ENCODE measurements at regions not wholly inside any gene's neighbourhood (a gene's known extent, or its start where the extent isn't known, plus 50 kb on each side); places are given as distances from the start of the nearest gene placed in this dataset.
"Not testable (repeated sequence)": the region's sequence is repeated elsewhere in the genome, so short reads cannot be mapped to it uniquely, and the experiment has no call there.

GRCh38 chr12:31906557-31907301 lies 52.5 kb upstream of the RESF1 start:
- intact Hi-C loops (cut with DNase I): no loop called here
- Histone ChIP-seq H3K36me3 (ENCODE audit: control insufficient read depth in 1 of 2, insufficient read depth in 2 of 2, low read length in 1 of 2) (no peaks in the 10 kb centered on the region), H3K4me1 (ENCODE audit: control insufficient read depth in 1 of 2, insufficient read depth in 2 of 2, low read length in 2 of 2) (no peaks in the 10 kb centered on the region), H3K27ac (ENCODE audit: low read depth in 1 of 2, low read length in 2 of 2) (no peak overlapping the region), H3K27me3 (ENCODE audit: control insufficient read depth in 1 of 2, insufficient read depth in 2 of 2, low read length in 1 of 2) (no peaks in the 10 kb centered on the region), H3K9me3 (ENCODE audit: control insufficient read depth, low read length) (peaks cover 3% of the 10 kb centered on the region), H3K4me3 (ENCODE audit: low read length in 2 of 2) (no peak overlapping the region)
- DNase-seq (no peak), ATAC-seq (ENCODE audit: low FRiP score) (no peak)
- WGBS, 2 donors: 83% methylated on average over 4 of the region's 4 CpGs

GRCh38 chr12:31903025-31903424 lies 56.2 kb upstream of the RESF1 start:
- Histone ChIP-seq H3K27ac (ENCODE audit: low read depth in 1 of 2, low read length in 2 of 2) (no peak overlapping the region), H3K27me3 (ENCODE audit: control insufficient read depth in 1 of 2, insufficient read depth in 2 of 2, low read length in 1 of 2) (no peaks in the 10 kb centered on the region), H3K4me1 (ENCODE audit: control insufficient read depth in 1 of 2, insufficient read depth in 2 of 2, low read length in 2 of 2) (no peaks in the 10 kb centered on the region), H3K36me3 (ENCODE audit: control insufficient read depth in 1 of 2, insufficient read depth in 2 of 2, low read length in 1 of 2) (no peaks in the 10 kb centered on the region), H3K9me3 (ENCODE audit: control insufficient read depth, low read length) (peaks cover 3% of the 10 kb centered on the region), H3K4me3 (ENCODE audit: low read length in 2 of 2) (no peak overlapping the region)
- intact Hi-C loops (cut with DNase I): no loop called here
- ATAC-seq (ENCODE audit: low FRiP score) (no peak), DNase-seq (no peak)
- WGBS, 2 donors: 56 to 59% methylated on average over 3 of the region's 3 CpGs

DNA sequence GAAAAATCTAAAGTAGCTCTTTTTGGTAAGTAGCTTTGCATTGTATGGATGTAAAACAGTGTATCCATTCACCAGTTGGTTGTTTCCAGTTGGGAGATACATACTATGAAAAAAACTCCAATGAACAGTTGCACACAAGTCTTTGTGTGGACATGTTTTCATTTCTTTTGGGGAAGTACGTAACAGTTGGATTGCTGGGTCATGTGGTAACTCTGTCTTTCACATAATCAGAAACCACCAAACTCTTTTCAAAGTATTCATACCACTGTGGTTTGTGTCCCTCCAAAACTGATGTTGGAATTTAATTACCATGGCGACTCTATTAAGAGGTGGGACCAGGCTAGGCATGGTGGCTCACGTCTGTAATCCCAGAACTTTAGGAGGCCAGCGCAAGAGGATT lies 58.9 kb upstream of the RESF1 start:
- intact Hi-C loops (cut with DNase I): no loop called here
- no peak for ATAC-seq (ENCODE audit: low FRiP score)
- H3K4me1 ChIP-seq (ENCODE audit: control insufficient read depth in 1 of 2, insufficient read depth in 2 of 2, low read length in 2 of 2): no peaks in the 10 kb centered on the region
- no peaks in the 10 kb centered on the region for H3K9me3 ChIP-seq (ENCODE audit: control insufficient read depth, low read length)
- no peak overlapping the region for H3K4me3 ChIP-seq (ENCODE audit: low read length in 2 of 2)
- H3K27ac ChIP-seq (ENCODE audit: low read depth in 1 of 2, low read length in 2 of 2): no peak overlapping the region
- DNase-seq: no peak
- no peaks in the 10 kb centered on the region for H3K27me3 ChIP-seq (ENCODE audit: control insufficient read depth in 1 of 2, insufficient read depth in 2 of 2, low read length in 1 of 2)
- 86 to 87% methylated on average over 4 of the region's 4 CpGs for WGBS, 2 donors
- no peaks in the 10 kb centered on the region for H3K36me3 ChIP-seq (ENCODE audit: control insufficient read depth in 1 of 2, insufficient read depth in 2 of 2, low read length in 1 of 2)

DNA sequence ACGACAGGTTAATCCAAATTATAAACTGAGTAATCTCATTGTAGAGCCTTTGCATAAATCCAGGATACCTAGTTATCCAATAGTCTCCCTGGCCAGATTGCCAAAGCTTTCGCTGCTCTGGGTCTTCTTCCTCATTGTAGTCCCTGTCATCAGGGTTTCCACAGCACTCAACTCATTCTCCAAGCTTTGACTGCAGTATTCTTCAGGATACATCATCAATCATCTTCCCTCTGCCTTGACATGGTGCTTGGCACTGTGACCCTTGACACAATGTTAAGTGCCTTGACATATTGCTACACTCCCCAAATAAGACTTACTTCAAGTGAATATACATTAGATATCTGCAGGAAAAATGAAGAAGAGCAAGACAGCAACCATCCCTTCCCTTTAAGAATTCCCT lies 60.1 kb upstream of the RESF1 start:
- DNase-seq (no peak), ATAC-seq (ENCODE audit: low FRiP score) (no peak)
- H3K4me1 ChIP-seq (ENCODE audit: control insufficient read depth in 1 of 2, insufficient read depth in 2 of 2, low read length in 2 of 2): no peaks in the 10 kb centered on the region
- intact Hi-C loops (cut with DNase I): no loop called here
- no peaks in the 10 kb centered on the region for H3K27me3 ChIP-seq (ENCODE audit: control insufficient read depth in 1 of 2, insufficient read depth in 2 of 2, low read length in 1 of 2)
- no peaks in the 10 kb centered on the region for H3K36me3 ChIP-seq (ENCODE audit: control insufficient read depth in 1 of 2, insufficient read depth in 2 of 2, low read length in 1 of 2)
- 67 to 70% methylated on average over 2 of the region's 2 CpGs for WGBS, 2 donors
- H3K9me3 ChIP-seq (ENCODE audit: control insufficient read depth, low read length): no peaks in the 10 kb centered on the region
- H3K27ac ChIP-seq (ENCODE audit: low read depth in 1 of 2, low read length in 2 of 2): no peak overlapping the region
- no peak overlapping the region for H3K4me3 ChIP-seq (ENCODE audit: low read length in 2 of 2)

DNA sequence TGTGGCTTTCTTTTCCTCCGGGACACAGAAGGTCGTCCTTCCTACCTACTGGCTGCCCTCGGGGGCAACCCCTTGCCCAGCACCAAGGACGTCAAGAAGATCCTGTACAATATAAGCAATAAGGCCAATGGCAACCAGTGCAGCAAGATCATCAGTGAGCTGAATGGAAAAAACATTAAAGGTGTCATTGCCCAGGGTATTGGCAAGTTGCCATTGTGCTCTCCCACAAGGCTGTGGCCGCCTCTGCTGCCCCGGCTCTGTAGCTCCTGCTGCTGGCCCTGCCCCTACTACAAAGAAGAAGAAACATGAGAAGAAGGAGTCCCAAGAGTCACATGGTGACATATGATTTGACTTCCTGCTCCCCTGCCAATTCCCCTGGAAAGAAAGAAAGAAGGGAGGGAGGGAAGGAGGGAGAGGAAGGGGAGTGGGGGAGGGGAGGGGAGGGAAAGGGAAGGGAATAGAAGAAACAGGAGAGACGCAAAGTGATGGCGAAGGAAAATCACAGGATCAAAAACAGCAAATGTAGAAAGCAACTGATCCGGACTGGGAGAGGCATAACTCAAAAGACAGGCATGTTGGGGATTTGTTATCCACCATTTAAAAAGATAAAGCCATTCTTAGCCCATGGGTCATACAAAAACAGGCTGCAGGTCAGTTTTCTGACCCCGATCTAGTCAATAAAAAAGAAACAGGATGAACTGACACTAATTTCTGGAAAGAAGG lies 61.3 kb upstream of the RESF1 start:
- H3K9me3 ChIP-seq (ENCODE audit: control insufficient read depth, low read length): no peaks in the 10 kb centered on the region
- no peak overlapping the region for H3K4me3 ChIP-seq (ENCODE audit: low read length in 2 of 2)
- WGBS, 2 donors: 41 to 44% methylated on average over 10 of the region's 10 CpGs
- no peaks in the 10 kb centered on the region for H3K4me1 ChIP-seq (ENCODE audit: control insufficient read depth in 1 of 2, insufficient read depth in 2 of 2, low read length in 2 of 2)
- peak in 1 of 2 donors; percentile 66 for DNase-seq
- no peak overlapping the region for H3K27ac ChIP-seq (ENCODE audit: low read depth in 1 of 2, low read length in 2 of 2)
- intact Hi-C loops (cut with DNase I): no loop called here
- H3K36me3 ChIP-seq (ENCODE audit: control insufficient read depth in 1 of 2, insufficient read depth in 2 of 2, low read length in 1 of 2): no peaks in the 10 kb centered on the region
- peak; percentile 41 for ATAC-seq (ENCODE audit: low FRiP score)
- no peaks in the 10 kb centered on the region for H3K27me3 ChIP-seq (ENCODE audit: control insufficient read depth in 1 of 2, insufficient read depth in 2 of 2, low read length in 1 of 2)

DNA sequence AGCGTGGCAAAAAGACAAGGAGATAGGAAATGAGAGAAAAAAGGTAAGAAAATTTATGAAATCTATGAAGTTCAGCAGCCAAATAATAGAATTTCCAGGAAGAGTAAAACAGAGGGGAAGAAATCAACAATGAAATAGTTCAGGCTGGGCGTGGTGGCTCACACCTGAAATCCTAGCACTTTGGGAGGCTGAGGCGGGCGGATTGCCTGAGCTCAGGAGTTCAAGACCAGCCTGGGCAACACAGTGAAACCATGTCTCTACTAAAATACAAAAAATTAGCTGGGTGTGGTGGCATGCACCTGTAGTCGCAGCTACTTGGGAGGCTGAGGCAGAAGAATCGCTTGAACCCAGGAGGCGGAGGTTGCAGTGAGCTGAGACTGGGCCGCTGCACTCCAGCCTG lies 62.1 kb upstream of the RESF1 start:
- DNase-seq; H3K36me3 ChIP-seq (ENCODE audit: control insufficient read depth in 1 of 2, insufficient read depth in 2 of 2, low read length in 1 of 2); H3K4me1 ChIP-seq (ENCODE audit: control insufficient read depth in 1 of 2, insufficient read depth in 2 of 2, low read length in 2 of 2); H3K27me3 ChIP-seq (ENCODE audit: control insufficient read depth in 1 of 2, insufficient read depth in 2 of 2, low read length in 1 of 2); H3K9me3 ChIP-seq (ENCODE audit: control insufficient read depth, low read length); H3K27ac ChIP-seq (ENCODE audit: low read depth in 1 of 2, low read length in 2 of 2); ATAC-seq (ENCODE audit: low FRiP score); intact Hi-C loops (cut with DNase I); H3K4me3 ChIP-seq (ENCODE audit: low read length in 2 of 2): not testable (repeated sequence)
- 90 to 95% methylated on average over 7 to 8 of the region's 8 CpGs for WGBS, 2 donors

DNA sequence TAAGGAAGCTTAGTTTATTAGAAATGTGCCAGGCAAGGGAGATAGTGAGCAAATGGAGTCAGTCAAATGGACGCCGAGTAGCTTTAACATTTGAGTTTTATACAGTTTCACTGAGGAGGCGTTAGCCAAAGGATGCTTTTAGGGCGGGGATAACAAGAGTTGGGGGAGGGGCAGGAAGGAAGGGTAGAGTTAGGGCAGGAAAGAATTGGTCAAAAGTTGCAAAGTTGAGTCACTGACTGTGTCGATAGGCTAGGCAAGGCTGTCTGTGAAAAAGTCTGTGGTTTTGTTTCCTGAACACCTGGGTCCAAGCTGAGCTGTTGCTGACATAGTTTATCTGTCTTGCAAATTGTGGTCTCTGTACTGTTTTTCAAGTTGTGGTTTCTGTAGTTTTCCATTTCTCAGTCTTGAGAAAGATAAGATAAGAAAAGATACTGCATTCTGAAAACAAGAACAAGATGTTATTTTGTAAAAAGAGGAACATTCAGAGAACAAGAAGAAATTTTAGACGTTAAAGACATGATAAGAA lies 62.6 kb upstream of the RESF1 start:
- DNase-seq (no peak), ATAC-seq (ENCODE audit: low FRiP score) (no peak)
- no peak overlapping the region for H3K27ac ChIP-seq (ENCODE audit: low read depth in 1 of 2, low read length in 2 of 2)
- intact Hi-C loops (cut with DNase I): no loop called here
- WGBS, 2 donors: 53 to 59% methylated on average over 6 of the region's 6 CpGs
- H3K36me3 ChIP-seq (ENCODE audit: control insufficient read depth in 1 of 2, insufficient read depth in 2 of 2, low read length in 1 of 2): no peaks in the 10 kb centered on the region
- H3K27me3 ChIP-seq (ENCODE audit: control insufficient read depth in 1 of 2, insufficient read depth in 2 of 2, low read length in 1 of 2): no peaks in the 10 kb centered on the region
- no peak overlapping the region for H3K4me3 ChIP-seq (ENCODE audit: low read length in 2 of 2)
- H3K9me3 ChIP-seq (ENCODE audit: control insufficient read depth, low read length): no peaks in the 10 kb centered on the region
- H3K4me1 ChIP-seq (ENCODE audit: control insufficient read depth in 1 of 2, insufficient read depth in 2 of 2, low read length in 2 of 2): no peaks in the 10 kb centered on the region

DNA sequence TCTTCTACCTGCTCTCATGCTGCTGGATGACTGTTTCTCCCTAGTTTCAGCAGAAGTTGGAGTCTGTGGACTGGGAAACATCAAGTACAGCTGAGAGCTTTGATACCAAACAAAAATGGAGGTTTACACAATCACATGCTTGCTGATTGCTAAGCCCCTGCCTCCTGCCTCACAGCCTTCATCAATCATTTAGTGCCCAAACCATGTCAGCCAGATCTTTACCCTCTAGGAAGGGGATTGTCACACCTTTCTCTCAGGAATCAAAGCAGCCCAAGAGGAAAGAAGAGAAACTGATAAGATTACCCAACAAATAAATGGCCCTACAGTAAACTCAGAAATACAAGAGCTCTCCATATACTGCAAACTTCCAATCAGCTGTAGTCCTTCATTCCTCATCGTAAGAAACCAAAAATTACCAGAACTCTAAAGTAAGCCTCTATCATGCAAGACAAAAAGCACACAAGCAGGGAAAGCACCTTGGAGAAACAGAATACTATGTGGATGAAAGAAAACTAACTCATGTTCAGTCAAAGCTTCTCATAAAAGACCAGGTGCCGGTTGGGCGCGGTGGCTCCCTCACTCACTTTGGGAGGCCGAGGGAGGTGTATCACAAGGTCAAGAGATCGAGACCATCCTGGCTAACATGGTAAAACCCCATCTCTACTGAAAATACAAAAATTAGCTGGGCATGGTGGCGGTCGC lies 63.6 kb upstream of the RESF1 start:
- no peaks in the 10 kb centered on the region for H3K4me1 ChIP-seq (ENCODE audit: control insufficient read depth in 1 of 2, insufficient read depth in 2 of 2, low read length in 2 of 2)
- intact Hi-C loops (cut with DNase I): no loop called here
- H3K4me3 ChIP-seq (ENCODE audit: low read length in 2 of 2): no peak overlapping the region
- 93 to 96% methylated on average over 8 of the region's 8 CpGs for WGBS, 2 donors
- no peaks in the 10 kb centered on the region for H3K9me3 ChIP-seq (ENCODE audit: control insufficient read depth, low read length)
- no peaks in the 10 kb centered on the region for H3K36me3 ChIP-seq (ENCODE audit: control insufficient read depth in 1 of 2, insufficient read depth in 2 of 2, low read length in 1 of 2)
- ATAC-seq (ENCODE audit: low FRiP score) (no peak), DNase-seq (no peak)
- H3K27ac ChIP-seq (ENCODE audit: low read depth in 1 of 2, low read length in 2 of 2): no peak overlapping the region
- H3K27me3 ChIP-seq (ENCODE audit: control insufficient read depth in 1 of 2, insufficient read depth in 2 of 2, low read length in 1 of 2): no peaks in the 10 kb centered on the region
